ENCODE measurements at regions not wholly inside any gene's neighbourhood (a gene's known extent, or its start where the extent isn't known, plus 50 kb on each side); places are given as distances from the start of the nearest gene placed in this dataset.

- no peak for TF ChIP-seq CTCF (IDR thresholded peaks at IDR 0.05)
- no peak for TF ChIP-seq POLR2A (IDR thresholded peaks at IDR 0.05)
- TF ChIP-seq EP300 (IDR thresholded peaks at IDR 0.05): no peak
Measured at GRCh38 chr1:221272940-221273339, 393.7 kb downstream of the HLX start.
